K562 (cell line): ENCODE measurements at regions not wholly inside any gene's neighbourhood (a gene's known extent, or its start where the extent isn't known, plus 50 kb on each side); places are given as distances from the start of the nearest gene placed in this dataset.

ENCODE experiments used
- ATAC-seq: fragments of 200-7000 bp; cut with Tn5 transposase; 3 replicates; pipeline ENCODE4 v1.9.1; 2020; ENCODE audit warnings: moderate library complexity
- BruUV-seq: library from RNA; stranded (reverse); fragments of 400-500 nt; replicated peaks from 2 replicates; lab custom pipeline; 2021; lab: Mats Ljungman, UMichigan
- CTCF ChIA-PET: fragments of 300-600 bp; formaldehyde crosslinking; extraction: SDS; loops from one replicate; lab custom pipeline; 2021; ENCODE audit warnings: low intra/inter-chr PET ratio; lab: Yijun Ruan, JAX
- POLR2A ChIA-PET: fragments of 300-600, 350-650 bp; sonication (Branson Sonifier 250); formaldehyde crosslinking; extraction: SDS; loops from one replicate; lab custom pipeline; 2021; ENCODE audit warnings: antibody characterized with exemption, inconsistent platforms; lab: Yijun Ruan, JAX
- DNase-seq, 4 experiments: peaks; one replicate each; pipeline versions ENCODE4 v3.0.0 to v3.0.0-alpha.2; 2011 to 2018; ENCODE audit warnings: low spot score in 3 of 4, mixed read lengths in 3 of 4; ENCODE audit errors: extremely low read depth in 1 of 4
- FAIRE-seq: peaks from 2 replicates; lab custom pipeline; 2011; peaks lifted over from hg19 to GRCh38; lab: Jason Lieb, UNC
- H2AFZ ChIP-seq: 2 replicates; pipeline ENCODE4 v1.6.0; 2011; ENCODE audit warnings: low read depth, low read length, control low read depth, inconsistent platforms
- H3K27ac ChIP-seq: fragments of 200-600 bp; 3 replicates; pipeline ENCODE4 v1.8.0; 2011; ENCODE audit warnings: low read depth, mild to moderate bottlenecking, control low read depth, inconsistent platforms, low read length, moderate library complexity, mixed read lengths; ENCODE audit errors: extremely low read depth
- H3K27me3 ChIP-seq, 2 experiments: fragments of 300-600 bp in 1 of 2; 2 replicates in 1 of 2; 3 replicates in 1 of 2; pipeline versions ENCODE4 v1.6.0 to v1.8.0; 2011; ENCODE audit warnings: inconsistent platforms in 2 of 2, low read length in 2 of 2, mild to moderate bottlenecking in 1 of 2, mixed read lengths in 1 of 2, moderate library complexity in 1 of 2; ENCODE audit not compliant: control insufficient read depth in 2 of 2, insufficient read depth in 2 of 2
- H3K36me3 ChIP-seq: fragments of 300-600 bp; 3 replicates; pipeline ENCODE4 v1.8.0; 2011; ENCODE audit warnings: mild to moderate bottlenecking, low read length, inconsistent platforms; ENCODE audit not compliant: control insufficient read depth, insufficient read depth
- H3K4me1 ChIP-seq, 2 experiments: fragments of 200-600 bp in 1 of 2; replicated peaks in 1 of 2; 2 replicates in 1 of 2; 3 replicates in 1 of 2; pipeline versions ENCODE4 v1.5.1 to v1.8.0; 2011; ENCODE audit warnings: inconsistent platforms in 2 of 2, low read length in 2 of 2, mild to moderate bottlenecking in 1 of 2, mixed read lengths in 1 of 2, moderate library complexity in 1 of 2; ENCODE audit not compliant: control insufficient read depth in 2 of 2, insufficient read depth in 2 of 2
- H3K4me2 ChIP-seq: 2 replicates; pipeline ENCODE4 v1.6.1; 2011; ENCODE audit warnings: low read length, control low read depth, inconsistent platforms, mixed read lengths; ENCODE audit not compliant: insufficient read depth
- H3K4me3 ChIP-seq: fragments of 200-600 bp; sonication (generic), shearing (Covaris generic); 2 replicates; pipeline ENCODE4 v1.5.1; 2016; ENCODE audit warnings: control low read depth, inconsistent platforms
- H3K79me2 ChIP-seq: fragments of 200-600 bp; 3 replicates; pipeline ENCODE4 v1.8.0; 2011; ENCODE audit warnings: low read length, inconsistent platforms; ENCODE audit not compliant: control insufficient read depth, insufficient read depth
- H3K9ac ChIP-seq, 2 experiments: 2 replicates each; pipeline versions ENCODE4 v1.6.0 to v1.6.1; 2011; ENCODE audit warnings: low read depth in 2 of 2, low read length in 2 of 2, control low read depth in 1 of 2, inconsistent platforms in 1 of 2, mild to moderate bottlenecking in 1 of 2, mixed read lengths in 1 of 2; ENCODE audit not compliant: insufficient read depth in 1 of 2
- H3K9me1 ChIP-seq: one replicate; pipeline ENCODE4 v1.6.0; 2011; ENCODE audit warnings: inconsistent platforms, mild to moderate bottlenecking, low read length, moderate library complexity; ENCODE audit not compliant: control insufficient read depth, insufficient read depth
- H3K9me3 ChIP-seq: replicated peaks from 2 replicates; pipeline ENCODE4 v1.5.1; 2011; ENCODE audit warnings: low read depth, low read length, inconsistent platforms; ENCODE audit not compliant: control insufficient read depth, insufficient read depth
- H4K20me1 ChIP-seq: replicated peaks from 2 replicates; pipeline ENCODE4 v1.6.1; 2011; ENCODE audit warnings: low read length, inconsistent platforms, mixed read lengths; ENCODE audit not compliant: control insufficient read depth, insufficient read depth
- BRCA1 ChIP-seq, 2 experiments: fragments of 450-650 bp in 1 of 2; sonication (generic) in 1 of 2; formaldehyde crosslinking in 1 of 2; IDR thresholded peaks; 2 replicates each; pipeline versions ENCODE4 v1.5.0 to v1.6.1; 2017 to 2020; ENCODE audit warnings: mild to moderate bottlenecking in 1 of 2, missing genetic modification reagents in 1 of 2
- CHD2 ChIP-seq: IDR thresholded peaks from 2 replicates; pipeline ENCODE4 v1.6.1; 2011; ENCODE audit warnings: low read depth, low read length
- HDGF ChIP-seq: fragments of 450-650 bp; IDR thresholded peaks from 2 replicates; pipeline ENCODE4 v1.6.1; 2016
- MIER1 ChIP-seq: fragments of 450-650 bp; IDR thresholded peaks from 2 replicates; pipeline ENCODE4 v1.6.1; 2016; ENCODE audit warnings: antibody characterized with exemption, mild to moderate bottlenecking, low read depth
- NCOA6 ChIP-seq: fragments of 450-650 bp; IDR thresholded peaks from 2 replicates; pipeline ENCODE4 v1.6.1; 2017; ENCODE audit warnings: mild to moderate bottlenecking
- NR3C1 ChIP-seq: sonication (generic); formaldehyde crosslinking; IDR thresholded peaks from 2 replicates; pipeline ENCODE4 v1.8.1; 2022; ENCODE audit warnings: missing genetic modification reagents
- RBM15 ChIP-seq: fragments of 200-400 bp; formaldehyde crosslinking; IDR thresholded peaks from 2 replicates; pipeline ENCODE4 v1.6.1; 2018; ENCODE audit warnings: mild to moderate bottlenecking, low read length, moderate library complexity; ENCODE audit not compliant: insufficient read depth
- TCFL5 ChIP-seq: fragments of 250-450 bp; sonication (Bioruptor Pico); conservative IDR thresholded peaks from 2 replicates; pipeline ENCODE4 v1.6.1; 2021; ENCODE audit warnings: mild to moderate bottlenecking, moderate library complexity, matching md5 sums
- ZNF143 ChIP-seq: sonication (generic); formaldehyde crosslinking; IDR thresholded peaks from 2 replicates; pipeline ENCODE4 v1.9.0; 2022; ENCODE audit warnings: mild to moderate bottlenecking, missing genetic modification reagents
- ZNF347 ChIP-seq: fragments of 450-650 bp; formaldehyde crosslinking; IDR thresholded peaks from 2 replicates; pipeline ENCODE4 v1.4.0; 2020; ENCODE audit warnings: low read depth, mild to moderate bottlenecking, moderate library complexity
- ZNF57 ChIP-seq: fragments of 450-650 bp; formaldehyde crosslinking; IDR thresholded peaks from 2 replicates; pipeline ENCODE4 v1.4.0; 2020; ENCODE audit warnings: mild to moderate bottlenecking, moderate library complexity
- ZNF764 ChIP-seq: fragments of 250-450 bp; sonication (Bioruptor Pico); IDR thresholded peaks from 2 replicates; pipeline ENCODE4 v1.4.0; 2020; ENCODE audit warnings: low read depth, mild to moderate bottlenecking, moderate library complexity
- ZNF778 ChIP-seq: fragments of 450-650 bp; formaldehyde crosslinking; IDR thresholded peaks from 2 replicates; pipeline ENCODE4 v1.4.0; 2020; ENCODE audit warnings: mild to moderate bottlenecking, moderate library complexity
- WGBS: fragments of 100-300 bp; shearing (Covaris generic); methylation state at CpG from one replicate; pipeline ENCODE4 v1.1.6; 2016; ENCODE audit warnings: low coverage, mixed read lengths; ENCODE audit not compliant: insufficient coverage; ENCODE audit errors: missing lambda C conversion rate; 5-methylcytosine and 5-hydroxymethylcytosine counted together
- in situ Hi-C: fragments of 300-500 bp; cut with MboI; formaldehyde crosslinking; loops from 4 replicates; pipeline ENCODE4 v1.15.0; 2018; ENCODE audit warnings: inconsistent platforms, mixed read lengths
- intact Hi-C: fragments of 100-400 bp; cut with micrococcal nuclease; formaldehyde crosslinking; loops from 2 replicates; pipeline ENCODE4 v1.14.2; 2022
- TF ChIP-seq, protein P1 (sequence below): IDR thresholded peaks from 3 replicates; pipeline ENCODE4 v1.6.1; 2011; ENCODE audit warnings: borderline replicate concordance, mild to moderate bottlenecking, moderate library complexity; ENCODE audit not compliant: insufficient read length; ENCODE audit errors: extremely low read depth

GRCh38 chr12:58532855-58533608 is 387.3 kb downstream of the LRIG3 start:
- Histone ChIP-seq H3K36me3 (no peaks in the 10 kb centered on the region), H2AFZ (no peak overlapping the region), H3K9ac (no peak overlapping the region), H3K9me1 (no peaks in the 10 kb centered on the region), H3K4me3 (no peak overlapping the region), H3K4me2 (no peak overlapping the region), H3K4me1 (no peaks in the 10 kb centered on the region), H3K27ac (no peak overlapping the region), H3K9me3 (no peaks in the 10 kb centered on the region), H3K27me3 (no peaks in the 10 kb centered on the region), H4K20me1 (no peaks in the 10 kb centered on the region), H3K79me2 (no peaks in the 10 kb centered on the region)
- ATAC-seq (no peak), DNase-seq (no peak), FAIRE-seq (no peak)
- intact Hi-C loops: no loop called here
- ChIA-PET CTCF (no interaction called here), POLR2A (no interaction called here)
- in situ Hi-C loops: no loop called here
- 0% methylated on average over 4 of the region's 4 CpGs for WGBS
- BruUV-seq: no TSS peak
- TF ChIP-seq HDGF (no peak), ZNF57 (no peak), TCFL5 (CRISPR knock-in tag) (no peak), NR3C1 (no peak), BRCA1 (IDR thresholded peaks at IDR 0.05) (no peak), BRCA1 (CRISPR knock-in tag; IDR thresholded peaks at IDR 0.05) (no peak), MIER1 (no peak), NCOA6 (no peak), ZNF778 (CRISPR knock-in tag) (no peak), ZNF764 (no peak), RBM15 (no peak), ZNF143 (CRISPR knock-in tag) (no peak), ZNF347 (no peak), CHD2 (no peak)
- TF ChIP-seq, protein P1, sequence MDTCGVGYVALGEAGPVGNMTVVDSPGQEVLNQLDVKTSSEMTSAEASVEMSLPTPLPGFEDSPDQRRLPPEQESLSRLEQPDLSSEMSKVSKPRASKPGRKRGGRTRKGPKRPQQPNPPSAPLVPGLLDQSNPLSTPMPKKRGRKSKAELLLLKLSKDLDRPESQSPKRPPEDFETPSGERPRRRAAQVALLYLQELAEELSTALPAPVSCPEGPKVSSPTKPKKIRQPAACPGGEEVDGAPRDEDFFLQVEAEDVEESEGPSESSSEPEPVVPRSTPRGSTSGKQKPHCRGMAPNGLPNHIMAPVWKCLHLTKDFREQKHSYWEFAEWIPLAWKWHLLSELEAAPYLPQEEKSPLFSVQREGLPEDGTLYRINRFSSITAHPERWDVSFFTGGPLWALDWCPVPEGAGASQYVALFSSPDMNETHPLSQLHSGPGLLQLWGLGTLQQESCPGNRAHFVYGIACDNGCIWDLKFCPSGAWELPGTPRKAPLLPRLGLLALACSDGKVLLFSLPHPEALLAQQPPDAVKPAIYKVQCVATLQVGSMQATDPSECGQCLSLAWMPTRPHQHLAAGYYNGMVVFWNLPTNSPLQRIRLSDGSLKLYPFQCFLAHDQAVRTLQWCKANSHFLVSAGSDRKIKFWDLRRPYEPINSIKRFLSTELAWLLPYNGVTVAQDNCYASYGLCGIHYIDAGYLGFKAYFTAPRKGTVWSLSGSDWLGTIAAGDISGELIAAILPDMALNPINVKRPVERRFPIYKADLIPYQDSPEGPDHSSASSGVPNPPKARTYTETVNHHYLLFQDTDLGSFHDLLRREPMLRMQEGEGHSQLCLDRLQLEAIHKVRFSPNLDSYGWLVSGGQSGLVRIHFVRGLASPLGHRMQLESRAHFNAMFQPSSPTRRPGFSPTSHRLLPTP: no peak
